Skeletal muscle tissue (tissue), 3 donors: ENCODE measurements at regions not wholly inside any gene's neighbourhood (a gene's known extent, or its start where the extent isn't known, plus 50 kb on each side); places are given as distances from the start of the nearest gene placed in this dataset.
"Not testable (repeated sequence)": the region's sequence is repeated elsewhere in the genome, so short reads cannot be mapped to it uniquely, and the experiment has no call there.

Experiments
- H3K27ac ChIP-seq: one replicate; pipeline ENCODE4 v1.7.0; 2013; ENCODE audit warnings: mild to moderate bottlenecking, low read depth, low read length, inconsistent platforms
- H3K27me3 ChIP-seq, 3 donors: one replicate each; pipeline ENCODE4 v1.7.0; 2013; ENCODE audit warnings: low read length in 3 of 3; ENCODE audit not compliant: control insufficient read depth in 3 of 3, insufficient read depth in 3 of 3
- H3K36me3 ChIP-seq, 3 donors: one replicate each; pipeline ENCODE4 v1.7.0; 2013; ENCODE audit warnings: low read length in 3 of 3; ENCODE audit not compliant: control insufficient read depth in 3 of 3, insufficient read depth in 3 of 3
- H3K4me1 ChIP-seq, 3 donors: one replicate each; pipeline ENCODE4 v1.7.0; 2013; ENCODE audit warnings: low read length in 3 of 3, mild to moderate bottlenecking in 3 of 3; ENCODE audit not compliant: control insufficient read depth in 3 of 3, insufficient read depth in 3 of 3
- H3K4me3 ChIP-seq, 3 donors: one replicate each; pipeline ENCODE4 v1.7.0; 2013; ENCODE audit warnings: low read length in 3 of 3
- H3K9ac ChIP-seq, 3 donors: one replicate each; pipeline ENCODE4 v1.7.0; 2013; ENCODE audit warnings: low read length in 3 of 3, mild to moderate bottlenecking in 3 of 3, moderate library complexity in 2 of 3, low read depth in 1 of 3
- H3K9me3 ChIP-seq, 3 donors: one replicate each; pipeline ENCODE4 v1.7.0; 2013; ENCODE audit warnings: low read length in 3 of 3; ENCODE audit not compliant: control insufficient read depth in 3 of 3
- donor health status: Osteomylitis.

DNA sequence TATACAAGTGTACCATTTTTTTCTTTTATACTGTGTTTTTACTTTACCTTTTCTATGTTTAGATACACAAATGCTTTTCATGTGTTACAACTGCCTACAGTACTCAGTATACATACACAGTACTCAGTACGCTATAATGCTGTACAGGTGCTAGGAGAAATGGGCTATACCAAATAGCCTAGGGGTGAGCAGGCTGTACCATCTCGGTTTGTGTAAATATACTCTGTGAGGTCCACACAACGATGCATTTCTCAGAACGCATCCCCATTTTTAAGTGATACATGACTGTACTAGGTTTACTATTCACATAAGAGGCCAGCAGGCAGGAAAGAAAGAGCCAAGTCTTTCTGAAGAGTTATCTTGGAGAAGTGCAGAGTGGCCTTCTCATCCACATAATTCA, 426.4 kb upstream of the MTPN start:
- Histone ChIP-seq H3K27me3 (peaks cover 0 to 2% (median 0%) of the 10 kb centered on the region in 3 donors), H3K4me1 (no peaks in the 10 kb centered on the region), H3K27ac (no peak overlapping the region), H3K9me3 (no peaks in the 10 kb centered on the region), H3K4me3 (no peak overlapping the region), H3K9ac (no peak overlapping the region), H3K36me3 (no peaks in the 10 kb centered on the region)

- H3K9me3 ChIP-seq: no peaks in the 10 kb centered on the region
- H3K4me3 ChIP-seq: no peak overlapping the region
- H3K4me1 ChIP-seq: no peaks in the 10 kb centered on the region
- peaks cover 0 to under 1% (median 0%) of the 10 kb centered on the region in 3 donors for H3K27me3 ChIP-seq
- H3K9ac ChIP-seq: no peak overlapping the region
- H3K36me3 ChIP-seq: no peaks in the 10 kb centered on the region
- no peak overlapping the region for H3K27ac ChIP-seq
Measured at GRCh38 chr7:136400877-136401276, 423.7 kb upstream of the MTPN start.

DNA sequence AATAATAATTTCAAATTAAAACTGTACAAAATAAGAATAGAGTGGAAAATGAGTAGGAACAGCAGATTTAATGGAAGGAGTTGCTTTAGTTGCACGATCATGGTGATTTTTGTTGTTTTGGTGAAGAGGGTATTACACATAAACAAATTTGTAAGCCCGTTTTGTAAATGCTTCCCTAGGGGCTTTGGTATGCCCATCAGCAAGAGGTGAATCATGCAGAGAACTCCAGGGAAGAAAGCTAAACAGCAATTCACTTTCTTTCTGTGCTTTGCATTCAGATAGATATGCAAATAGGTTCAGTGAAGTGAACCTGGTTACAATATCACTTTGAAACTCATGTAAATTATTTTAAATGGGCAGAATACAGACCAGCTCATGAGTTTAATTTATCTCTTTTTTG, 422.2 kb upstream of the MTPN start:
- H3K36me3 ChIP-seq: no peaks in the 10 kb centered on the region
- no peak overlapping the region for H3K9ac ChIP-seq
- no peak overlapping the region for H3K27ac ChIP-seq
- peaks cover 0 to 2% (median 0%) of the 10 kb centered on the region in 3 donors for H3K27me3 ChIP-seq
- no peaks in the 10 kb centered on the region for H3K4me1 ChIP-seq
- H3K9me3 ChIP-seq: no peaks in the 10 kb centered on the region
- no peak overlapping the region for H3K4me3 ChIP-seq

DNA sequence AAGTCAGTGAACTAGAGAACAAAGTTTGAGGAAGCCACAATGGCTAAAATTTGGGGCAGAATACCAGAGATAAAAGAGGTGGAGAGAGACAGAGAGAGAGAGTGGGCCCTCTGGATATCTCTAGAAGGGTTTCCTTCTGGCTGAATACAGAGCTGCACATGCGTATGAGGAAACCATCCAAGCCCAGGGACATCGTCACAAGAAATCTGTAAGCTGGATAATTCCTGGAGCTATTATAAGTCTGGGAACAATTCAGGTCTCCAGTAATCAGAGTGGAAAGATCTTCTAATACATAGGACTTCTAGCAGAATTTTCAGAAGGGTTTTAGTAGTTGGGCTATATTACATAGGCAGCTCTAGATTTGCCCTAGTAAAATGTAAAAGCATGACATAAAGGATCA, 415.7 kb upstream of the MTPN start:
- Histone ChIP-seq H3K4me1 (no peaks in the 10 kb centered on the region), H3K27me3 (peaks cover 0 to 5% (median 0%) of the 10 kb centered on the region in 3 donors), H3K36me3 (no peaks in the 10 kb centered on the region), H3K9me3 (no peaks in the 10 kb centered on the region), H3K9ac (no peak overlapping the region), H3K27ac (no peak overlapping the region), H3K4me3 (no peak overlapping the region)

- Histone ChIP-seq H3K36me3 (no peaks in the 10 kb centered on the region), H3K9ac (no peak overlapping the region), H3K27ac (no peak overlapping the region), H3K4me1 (no peaks in the 10 kb centered on the region), H3K4me3 (no peak overlapping the region), H3K9me3 (no peaks in the 10 kb centered on the region), H3K27me3 (peaks cover 0 to 5% (median 0%) of the 10 kb centered on the region in 3 donors)
Measured at GRCh38 chr7:136391371-136391770, 414.2 kb upstream of the MTPN start.

- H3K4me3 ChIP-seq: no peak overlapping the region
- no peaks in the 10 kb centered on the region for H3K4me1 ChIP-seq
- peaks cover 0 to 3% (median 0%) of the 10 kb centered on the region in 3 donors for H3K27me3 ChIP-seq
- H3K9ac ChIP-seq: no peak overlapping the region
- no peak overlapping the region for H3K27ac ChIP-seq
- H3K36me3 ChIP-seq: no peaks in the 10 kb centered on the region
- H3K9me3 ChIP-seq: no peaks in the 10 kb centered on the region
Measured at GRCh38 chr7:136389933-136390332, 412.8 kb upstream of the MTPN start.

- H3K4me1 ChIP-seq: no peaks in the 10 kb centered on the region
- no peak overlapping the region for H3K9ac ChIP-seq
- peaks cover 0 to 3% (median 0%) of the 10 kb centered on the region in 3 donors for H3K27me3 ChIP-seq
- H3K9me3 ChIP-seq: no peaks in the 10 kb centered on the region
- no peak overlapping the region for H3K4me3 ChIP-seq
- no peak overlapping the region for H3K27ac ChIP-seq
- H3K36me3 ChIP-seq: no peaks in the 10 kb centered on the region
Measured at GRCh38 chr7:136386876-136387275, 409.7 kb upstream of the MTPN start.

DNA sequence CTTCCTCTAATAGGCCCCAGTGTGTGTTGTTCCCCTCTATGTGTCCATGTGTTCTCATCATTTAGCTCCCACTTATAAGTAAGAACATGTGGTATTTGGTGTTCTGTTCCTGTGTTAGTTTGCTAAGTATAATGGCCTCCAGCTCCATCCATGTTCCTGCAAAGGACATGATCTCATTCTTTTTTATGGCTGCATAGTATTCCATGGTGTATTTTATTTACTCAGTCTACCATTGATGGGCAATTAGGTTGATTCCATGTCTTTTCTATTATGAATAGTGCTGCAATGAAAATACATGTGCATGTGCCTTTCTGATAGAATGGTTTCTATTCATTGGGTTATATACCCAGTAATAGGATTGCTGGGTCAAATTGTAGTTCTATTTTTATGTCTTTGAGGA, 394.2 kb upstream of the MTPN start:
- not testable (repeated sequence) for H3K9me3 ChIP-seq, H3K4me1 ChIP-seq, H3K27me3 ChIP-seq, H3K27ac ChIP-seq, H3K9ac ChIP-seq, H3K4me3 ChIP-seq, H3K36me3 ChIP-seq

GRCh38 chr7:136370137-136370536, 393.0 kb upstream of the MTPN start:
- Histone ChIP-seq H3K36me3 (no peaks in the 10 kb centered on the region), H3K27ac (no peak overlapping the region), H3K4me3 (no peak overlapping the region), H3K4me1 (no peaks in the 10 kb centered on the region), H3K27me3 (no peaks in the 10 kb centered on the region), H3K9ac (no peak overlapping the region), H3K9me3 (no peaks in the 10 kb centered on the region)

DNA sequence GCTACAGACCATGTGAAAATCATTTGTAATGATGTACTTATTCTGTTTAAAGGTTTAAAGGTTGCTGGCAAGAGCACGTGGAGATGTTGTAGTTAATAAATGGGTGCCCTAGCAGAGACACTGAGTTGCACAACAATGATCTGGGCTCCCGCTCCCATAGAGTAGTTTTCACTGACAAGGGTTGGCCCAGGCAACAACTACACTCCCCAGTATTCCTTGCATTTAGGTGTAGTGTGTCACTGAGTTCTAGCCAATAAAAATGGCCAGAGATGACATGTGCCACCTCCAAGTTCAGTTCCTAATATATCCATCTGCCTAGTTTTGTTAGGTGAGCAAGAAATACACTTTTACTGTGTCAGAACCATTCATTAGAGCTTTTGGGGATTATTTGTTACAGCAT, 392.1 kb upstream of the MTPN start:
- Histone ChIP-seq H3K27ac (no peak overlapping the region), H3K4me1 (no peaks in the 10 kb centered on the region), H3K36me3 (no peaks in the 10 kb centered on the region), H3K9ac (no peak overlapping the region), H3K9me3 (no peaks in the 10 kb centered on the region), H3K27me3 (no peaks in the 10 kb centered on the region), H3K4me3 (no peak overlapping the region)

GRCh38 chr7:136359333-136359903, 382.3 kb upstream of the MTPN start:
- Histone ChIP-seq H3K4me3 (no peak overlapping the region), H3K36me3 (no peaks in the 10 kb centered on the region), H3K27ac (no peak overlapping the region), H3K9me3 (no peaks in the 10 kb centered on the region), H3K9ac (no peak overlapping the region), H3K27me3 (no peaks in the 10 kb centered on the region), H3K4me1 (no peaks in the 10 kb centered on the region)
